Transverse colon (tissue), 4 donors: ENCODE measurements at regions not wholly inside any gene's neighbourhood (a gene's known extent, or its start where the extent isn't known, plus 50 kb on each side); places are given as distances from the start of the nearest gene placed in this dataset.

Experiments used
- DNase-seq: peaks from one replicate; pipeline ENCODE4 v3.0.0-alpha.2; 2019
- H3K27ac ChIP-seq, 4 donors: fragments of 200-600 bp; sonication (generic); 2 replicates each; pipeline ENCODE4 v1.5.1; 2016 to 2018; ENCODE audit warnings: inconsistent platforms in 4 of 4
- H3K27me3 ChIP-seq: fragments of 200-600 bp; sonication (generic); 2 replicates; pipeline ENCODE4 v1.5.1; 2017; ENCODE audit warnings: inconsistent platforms
- H3K36me3 ChIP-seq, 4 donors: fragments of 200-600 bp; sonication (generic); 2 replicates each; pipeline ENCODE4 v1.5.1; 2017 to 2019; ENCODE audit warnings: inconsistent platforms in 4 of 4
- H3K4me1 ChIP-seq, 4 donors: fragments of 200-600 bp; sonication (generic); 2 replicates each; pipeline ENCODE4 v1.5.1; 2017 to 2020; ENCODE audit warnings: inconsistent platforms in 4 of 4
- H3K4me3 ChIP-seq, 4 donors: fragments of 200-600 bp; sonication (generic); 1 replicate in 1 of 4; 2 replicates in 3 of 4; pipeline versions ENCODE4 v1.5.1 to v1.6.1; 2017 to 2019; ENCODE audit warnings: inconsistent platforms in 4 of 4
- H3K9me3 ChIP-seq, 2 donors: fragments of 200-600 bp; sonication (generic); 2 replicates each; pipeline ENCODE4 v1.5.1; 2017 to 2019; ENCODE audit warnings: inconsistent platforms in 2 of 2
- CTCF ChIP-seq, 5 experiments: fragments of 200-600 bp in 3 of 5; fragments of 450-650 bp in 2 of 5; sonication (generic) in 3 of 5; IDR thresholded peaks; 1 replicate in 2 of 5; 2 replicates in 3 of 5; pipeline ENCODE4 v1.5.1; 2016 to 2017; ENCODE audit warnings: antibody characterized with exemption in 5 of 5, inconsistent platforms in 3 of 5, mild to moderate bottlenecking in 2 of 5, moderate library complexity in 1 of 5
- EP300 ChIP-seq: sonication (generic); formaldehyde crosslinking; IDR thresholded peaks from one replicate; pipeline ENCODE4 v1.6.1; 2017; ENCODE audit warnings: antibody characterized with exemption, low read depth
- POLR2A ChIP-seq: fragments of 450-650 bp; IDR thresholded peaks from one replicate; pipeline ENCODE4 v1.6.1; 2016; ENCODE audit warnings: antibody characterized with exemption, mild to moderate bottlenecking, moderate library complexity
- POLR2AphosphoS5 ChIP-seq, 3 donors: sonication (generic); formaldehyde crosslinking; IDR thresholded peaks; one replicate each; pipeline ENCODE4 v1.6.1; 2016; ENCODE audit warnings: antibody characterized with exemption in 3 of 3
- WGBS, 2 donors: methylation state at CpG; one replicate each; pipeline ENCODE4 v1.1.5; 2018; ENCODE audit warnings: low coverage in 1 of 2; 5-methylcytosine and 5-hydroxymethylcytosine counted together
- in situ Hi-C, 4 donors: fragments of 200-750 bp; cut with MboI; loops; one replicate each; pipeline versions ENCODE4 v1.15.0 to v1.15.1; 2017; ENCODE audit warnings: low sequenced_read_pairs in 3 of 4, low pct_ligation_motif_present in 1 of 4, low pct_unique_long_range_greater_than_20kb in 1 of 4
- intact Hi-C: fragments of 100-400 bp; cut with DNase I; formaldehyde crosslinking; loops from one replicate; pipeline ENCODE4 v1.15.1; 2023; ENCODE audit warnings: low total_unique reads

DNA sequence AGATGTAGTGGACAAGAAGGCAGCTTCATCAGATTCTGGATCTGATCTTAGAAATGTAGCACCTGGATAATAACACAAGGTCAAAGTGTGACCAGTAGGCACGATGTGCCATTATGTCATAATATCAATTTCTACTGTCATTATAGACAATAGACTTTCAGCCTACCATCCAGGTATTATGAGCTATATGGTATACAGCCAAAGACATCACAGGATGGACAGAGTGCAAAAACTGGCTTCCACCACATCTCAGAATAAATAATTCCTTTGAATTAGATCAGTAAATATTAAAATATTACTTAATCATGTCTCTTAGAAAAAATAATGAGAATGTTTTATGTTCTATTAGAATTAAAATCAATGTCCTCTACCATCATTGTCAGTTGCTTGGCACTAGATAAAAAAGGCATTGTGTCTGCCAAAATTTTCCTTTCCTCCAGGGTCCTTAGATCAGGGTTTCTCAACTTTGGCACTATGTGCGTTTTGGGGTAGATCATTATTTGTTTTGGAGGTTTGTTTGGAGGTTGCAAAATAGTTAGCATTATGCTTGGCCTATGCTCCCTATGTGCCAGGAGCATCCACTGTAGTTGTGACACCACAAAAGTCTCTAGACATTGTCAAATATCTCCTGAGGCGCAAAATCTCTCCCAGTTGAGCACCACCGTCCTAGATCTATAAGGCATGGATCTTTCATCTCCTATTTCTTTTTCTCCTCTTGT lies 86.7 kb upstream of the NRIP1 start:
- 87 to 88% methylated on average over 4 of the region's 4 CpGs for WGBS, 2 donors
- intact Hi-C loops, result no loop called here
- TF ChIP-seq CTCF (IDR thresholded peaks at IDR 0.05) (no peak), EP300 (no peak), POLR2AphosphoS5 (IDR thresholded peaks at IDR 0.05) (no peak), POLR2A (no peak)

DNA sequence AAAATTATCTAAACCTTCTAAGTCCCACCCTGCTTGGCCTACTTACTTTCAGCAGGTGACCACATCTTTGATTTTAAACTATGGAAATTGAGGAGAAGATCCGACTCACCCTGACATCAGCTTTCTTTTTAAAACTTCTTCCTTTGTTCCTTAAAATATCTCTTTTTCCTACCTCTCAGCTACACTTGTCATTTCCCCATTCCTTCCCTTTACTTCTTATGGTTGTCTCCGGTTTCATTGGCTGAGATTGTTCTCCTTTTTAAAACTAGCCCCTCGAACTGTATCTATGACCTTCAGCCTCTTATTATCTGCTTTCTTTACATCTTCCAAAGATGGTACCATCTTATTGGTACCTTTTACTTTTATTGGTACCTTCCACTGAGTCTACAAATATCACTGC lies 87.8 kb upstream of the NRIP1 start:
- in situ Hi-C loops (no loop called here), intact Hi-C loops (no loop called here)
- H3K4me1 ChIP-seq, result peaks cover 0 to 6% (median 2%) of the 10 kb centered on the region in 4 donors
- H3K36me3 ChIP-seq, result no peaks in the 10 kb centered on the region
- H3K27me3 ChIP-seq, result no peaks in the 10 kb centered on the region
- 65 to 79% methylated on average over 2 to 3 of the region's 3 CpGs for WGBS, 2 donors
- TF ChIP-seq CTCF (IDR thresholded peaks at IDR 0.05), result no peak
- TF ChIP-seq EP300, result no peak
- no peak for TF ChIP-seq POLR2A
- TF ChIP-seq POLR2AphosphoS5 (IDR thresholded peaks at IDR 0.05), result no peak
- DNase-seq, result no peak
- H3K4me3 ChIP-seq, result no peak overlapping the region
- H3K9me3 ChIP-seq, result no peaks in the 10 kb centered on the region
- no peak overlapping the region for H3K27ac ChIP-seq

More for the DNA sequence above, 86.7 kb upstream of the NRIP1 start:
- H3K9me3 ChIP-seq, result no peaks in the 10 kb centered on the region
- in situ Hi-C loops, result no loop called here
- no peaks in the 10 kb centered on the region for H3K27me3 ChIP-seq
- no peak overlapping the region for H3K27ac ChIP-seq
- H3K36me3 ChIP-seq, result no peaks in the 10 kb centered on the region
- no peak overlapping the region for H3K4me3 ChIP-seq
- no peak for DNase-seq
- H3K4me1 ChIP-seq, result peaks cover 0 to 6% (median 2%) of the 10 kb centered on the region in 4 donors

DNA sequence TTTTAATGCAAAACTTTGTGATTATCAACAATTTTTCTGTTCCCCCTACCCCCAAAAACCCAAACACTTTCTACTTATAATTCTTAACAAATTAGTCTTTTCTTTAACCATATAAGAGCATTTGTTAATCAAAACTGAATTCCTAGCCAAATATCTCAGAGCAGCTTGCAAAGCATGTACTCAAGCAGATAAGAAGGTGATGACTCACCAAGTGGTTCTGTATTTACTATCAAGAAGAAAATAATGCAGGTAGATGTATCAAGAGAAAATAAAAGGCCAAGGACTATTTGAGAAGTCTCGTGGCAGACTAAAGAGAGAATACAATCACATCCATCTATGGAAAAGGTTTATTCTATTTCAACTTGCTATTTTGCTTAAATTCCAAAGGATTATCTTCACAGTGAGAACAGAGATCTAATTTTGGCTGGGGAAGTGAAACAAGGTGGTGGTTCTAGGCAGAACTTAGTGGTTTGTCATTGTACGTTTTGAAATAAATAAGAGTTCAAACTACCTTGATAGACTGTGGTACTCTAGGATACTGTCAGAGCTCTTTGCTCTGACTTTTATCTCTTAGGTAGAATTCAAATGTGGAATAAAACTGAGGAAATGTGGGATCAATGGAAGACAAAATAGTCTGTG lies 94.7 kb upstream of the NRIP1 start:
- WGBS, 2 donors, result 58 to 78% methylated on average over 2 of the region's 2 CpGs
- H3K36me3 ChIP-seq, result no peaks in the 10 kb centered on the region
- TF ChIP-seq POLR2AphosphoS5 (IDR thresholded peaks at IDR 0.05), result no peak
- no peak for TF ChIP-seq CTCF (IDR thresholded peaks at IDR 0.05)
- TF ChIP-seq EP300, result no peak
- TF ChIP-seq POLR2A, result no peak
- in situ Hi-C loops, result no loop called here
- DNase-seq, result no peak
- no peak overlapping the region for H3K27ac ChIP-seq
- H3K4me3 ChIP-seq, result no peak overlapping the region
- H3K9me3 ChIP-seq, result no peaks in the 10 kb centered on the region
- H3K4me1 ChIP-seq, result no peaks in the 10 kb centered on the region
- H3K27me3 ChIP-seq, result no peaks in the 10 kb centered on the region
- intact Hi-C loops, result no loop called here

- no peak for DNase-seq
- Histone ChIP-seq H3K4me1 (no peaks in the 10 kb centered on the region), H3K4me3 (no peak overlapping the region), H3K36me3 (no peaks in the 10 kb centered on the region), H3K9me3 (no peaks in the 10 kb centered on the region), H3K27ac (no peak overlapping the region), H3K27me3 (no peaks in the 10 kb centered on the region)
- TF ChIP-seq POLR2A (no peak), EP300 (no peak), CTCF (IDR thresholded peaks at IDR 0.05) (no peak), POLR2AphosphoS5 (IDR thresholded peaks at IDR 0.05) (no peak)
- in situ Hi-C loops (no loop called here), intact Hi-C loops (no loop called here)
- WGBS, 2 donors, result 56 to 69% methylated on average over 1 of the region's 1 CpG
Measured at GRCh38 chr21:15160136-15160535, 95.3 kb upstream of the NRIP1 start.
